ENCODE measurements at regions not wholly inside any gene's neighbourhood (a gene's known extent, or its start where the extent isn't known, plus 50 kb on each side); places are given as distances from the start of the nearest gene placed in this dataset.
"Not testable (repeated sequence)": the region's sequence is repeated elsewhere in the genome, so short reads cannot be mapped to it uniquely, and the experiment has no call there.

DNA sequence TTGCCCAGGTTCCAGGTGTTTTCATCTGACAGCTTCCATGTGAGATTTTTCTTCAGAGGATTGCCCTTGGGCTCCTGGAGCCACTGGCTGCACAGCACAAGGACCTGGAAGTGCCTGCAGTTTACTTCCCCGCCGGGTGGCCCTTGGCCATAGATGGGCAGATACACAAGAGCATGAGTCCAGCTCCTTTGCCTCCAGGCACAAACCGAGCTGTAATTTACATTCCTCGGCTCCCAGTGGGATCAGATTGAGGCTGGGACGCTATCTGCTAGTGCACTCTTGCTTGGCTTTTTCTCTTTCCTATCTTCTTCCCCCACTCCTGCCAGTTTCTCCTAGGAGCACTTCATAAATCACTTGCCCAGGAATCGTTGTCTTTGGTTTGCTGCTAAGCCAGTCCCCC lies 85.4 kb upstream of the RALY start:
- DNase-seq (ENCODE audit: low read depth, low spot score), result no peak
- no peak overlapping the region for H3K4me3 ChIP-seq (ENCODE audit: low read length)

- DNase-seq (ENCODE audit: low read depth, low spot score), result no peak
- no peak overlapping the region for H3K4me3 ChIP-seq (ENCODE audit: low read length)
Observed at GRCh38 chr20:33908868-33909267, 84.8 kb upstream of the RALY start.

DNA sequence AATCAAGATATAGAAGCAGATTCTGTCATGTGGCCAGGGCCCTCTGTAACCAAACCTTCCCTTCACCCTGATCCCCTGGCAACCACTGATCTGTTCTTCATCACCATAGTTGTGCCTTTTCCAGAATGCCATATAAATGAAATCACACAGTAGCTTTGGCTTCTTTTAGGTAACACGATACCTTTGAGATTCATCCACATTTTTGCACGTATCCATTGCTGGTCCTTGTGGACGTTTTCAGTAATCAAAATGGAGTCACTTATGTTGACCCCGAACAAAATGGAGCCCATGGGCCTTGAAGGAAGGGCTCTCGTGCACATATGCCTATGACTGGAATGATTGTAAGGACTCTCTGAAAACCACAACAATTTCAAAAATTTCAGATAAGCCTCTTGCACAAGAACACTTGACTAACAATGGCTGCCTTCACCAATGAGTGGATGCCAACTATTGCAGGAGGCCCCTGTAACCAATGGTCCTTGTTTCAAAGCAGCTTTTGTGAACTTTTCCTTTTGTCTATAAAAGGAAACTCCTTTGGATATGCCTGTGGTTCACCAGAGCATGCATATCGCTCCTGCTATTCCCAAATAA lies 84.3 kb upstream of the RALY start:
- DNase-seq (ENCODE audit: low read depth, low spot score), result no peak
- H3K4me3 ChIP-seq (ENCODE audit: low read length), result no peak overlapping the region

GRCh38 chr20:33910056-33910455 lies 83.7 kb upstream of the RALY start:
- DNase-seq (ENCODE audit: low read depth, low spot score), result no peak
- no peak overlapping the region for H3K4me3 ChIP-seq (ENCODE audit: low read length)

GRCh38 chr20:33910529-33911327 lies 83.0 kb upstream of the RALY start:
- no peak overlapping the region for H3K4me3 ChIP-seq (ENCODE audit: low read length)
- DNase-seq (ENCODE audit: low read depth, low spot score), result no peak

GRCh38 chr20:33914919-33915318 lies 78.8 kb upstream of the RALY start:
- no peak overlapping the region for H3K4me3 ChIP-seq (ENCODE audit: low read length)
- DNase-seq (ENCODE audit: low read depth, low spot score), result peak; percentile 89

- no peak for DNase-seq (ENCODE audit: low read depth, low spot score)
- H3K4me3 ChIP-seq (ENCODE audit: low read length), result no peak overlapping the region
Observed at GRCh38 chr20:33915726-33916331, 77.9 kb upstream of the RALY start.

DNA sequence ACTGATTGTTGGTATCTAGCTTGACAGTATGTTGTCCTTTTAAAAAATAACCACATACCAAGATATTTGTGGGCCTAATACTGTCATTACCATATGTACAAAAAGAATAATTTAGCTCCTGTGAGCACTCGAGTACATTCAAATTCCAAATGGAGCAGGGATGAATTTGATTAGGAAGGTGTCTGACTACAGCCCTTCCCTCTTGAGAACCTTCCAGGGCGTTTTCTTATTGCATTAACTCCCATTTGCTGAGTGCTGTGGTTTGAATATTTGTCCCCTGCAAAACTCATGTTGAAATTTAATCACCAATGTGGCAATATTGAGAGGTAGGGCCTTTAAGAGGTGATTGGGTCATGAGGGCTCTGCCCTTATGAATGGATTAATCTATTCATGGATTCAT lies 76.9 kb upstream of the RALY start:
- no peak overlapping the region for H3K4me3 ChIP-seq (ENCODE audit: low read length)
- DNase-seq (ENCODE audit: low read depth, low spot score), result no peak

DNA sequence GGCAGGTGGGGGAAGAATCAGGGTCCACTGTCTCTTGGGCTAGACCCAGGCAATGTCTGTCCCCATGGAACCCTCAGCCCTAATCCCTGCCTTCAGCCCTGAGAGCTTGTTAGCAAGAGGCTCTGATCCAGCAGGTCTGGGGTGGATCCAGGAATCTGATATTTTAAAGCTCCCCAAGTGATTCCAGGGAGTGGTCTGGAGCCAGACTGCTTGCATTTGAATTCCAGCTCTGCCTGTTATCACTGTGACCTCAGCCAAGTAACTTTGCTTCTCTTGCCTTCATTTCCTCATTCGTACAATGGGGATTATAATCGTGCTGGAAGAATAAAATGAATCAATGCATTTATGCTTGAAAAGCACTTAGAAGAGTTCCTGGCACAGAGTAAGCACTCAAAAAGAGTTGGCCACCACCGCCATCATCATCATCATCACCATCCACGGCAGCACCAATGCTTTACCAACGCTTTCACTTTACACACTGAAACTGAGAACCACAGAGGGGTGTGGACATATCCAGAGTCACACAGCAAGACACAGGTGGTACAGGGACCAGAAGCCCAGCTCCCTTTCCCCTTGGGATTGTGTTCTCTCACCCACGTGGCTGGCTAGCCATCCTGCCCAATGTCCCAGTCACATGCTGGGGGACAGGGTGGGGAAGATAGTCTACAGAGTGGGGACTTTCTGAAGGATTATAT lies 75.7 kb upstream of the RALY start:
- DNase-seq (ENCODE audit: low read depth, low spot score), result no peak
- no peak overlapping the region for H3K4me3 ChIP-seq (ENCODE audit: low read length)

GRCh38 chr20:33918662-33919061 lies 75.0 kb upstream of the RALY start:
- H3K4me3 ChIP-seq (ENCODE audit: low read length), result no peak overlapping the region
- no peak for DNase-seq (ENCODE audit: low read depth, low spot score)

- H3K4me3 ChIP-seq (ENCODE audit: low read length), result no peak overlapping the region
- DNase-seq (ENCODE audit: low read depth, low spot score), result no peak
Observed at GRCh38 chr20:33919653-33920052, 74.1 kb upstream of the RALY start.

DNA sequence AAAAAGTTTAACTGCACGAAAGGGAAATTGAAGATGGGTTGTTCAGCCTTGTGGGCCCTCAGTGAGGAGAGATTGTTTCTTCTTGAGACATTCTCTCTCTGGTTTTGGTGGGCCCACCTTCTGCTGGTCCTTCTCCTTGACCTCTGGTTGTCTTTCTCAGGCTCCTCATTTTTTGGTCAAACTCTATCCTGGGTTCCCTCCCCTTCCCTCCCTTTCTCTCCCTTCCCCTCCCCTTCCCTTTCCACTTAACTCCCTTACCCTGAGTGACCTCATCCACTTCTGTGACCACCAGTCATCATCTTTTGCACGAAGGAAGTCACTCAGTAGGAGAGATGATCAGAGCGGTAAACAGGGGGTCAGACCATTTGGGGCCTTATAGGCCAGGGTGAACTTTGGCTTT lies 71.5 kb upstream of the RALY start:
- H3K4me3 ChIP-seq (ENCODE audit: low read length), result no peak overlapping the region
- no peak for DNase-seq (ENCODE audit: low read depth, low spot score)

GRCh38 chr20:33923740-33924139 lies 70.0 kb upstream of the RALY start:
- no peak for DNase-seq (ENCODE audit: low read depth, low spot score)

DNA sequence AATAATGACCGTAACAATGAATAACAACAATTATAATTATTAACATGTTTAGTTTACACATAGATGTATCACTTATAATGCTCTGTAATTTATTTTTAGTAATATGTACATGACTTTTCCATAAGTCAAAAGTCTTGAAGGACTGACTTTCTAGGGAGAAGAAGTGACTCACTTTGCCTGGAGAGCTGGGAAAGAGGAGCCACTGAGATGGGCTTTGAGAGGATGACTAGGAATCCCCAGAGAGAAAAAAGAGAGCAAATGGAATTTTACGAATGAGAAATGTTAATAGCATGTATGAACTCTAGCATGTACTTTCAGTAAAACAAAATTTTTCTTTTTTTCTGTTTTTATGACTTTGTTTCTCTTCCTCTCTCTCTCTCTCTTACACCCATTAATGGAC lies 67.8 kb upstream of the RALY start:
- no peak overlapping the region for H3K4me3 ChIP-seq (ENCODE audit: low read length)
- no peak for DNase-seq (ENCODE audit: low read depth, low spot score)

More at GRCh38 chr20:33923740-33924139, 70.0 kb upstream of the RALY start:
- H3K4me3 ChIP-seq (ENCODE audit: low read length), result no peak overlapping the region

- no peak overlapping the region for H3K4me3 ChIP-seq (ENCODE audit: low read length)
- no peak for DNase-seq (ENCODE audit: low read depth, low spot score)
Observed at GRCh38 chr20:33926425-33926824, 67.3 kb upstream of the RALY start.

- no peak overlapping the region for H3K4me3 ChIP-seq (ENCODE audit: low read length)
- DNase-seq (ENCODE audit: low read depth, low spot score), result no peak
Observed at GRCh38 chr20:33927724-33928123, 66.0 kb upstream of the RALY start.

DNA sequence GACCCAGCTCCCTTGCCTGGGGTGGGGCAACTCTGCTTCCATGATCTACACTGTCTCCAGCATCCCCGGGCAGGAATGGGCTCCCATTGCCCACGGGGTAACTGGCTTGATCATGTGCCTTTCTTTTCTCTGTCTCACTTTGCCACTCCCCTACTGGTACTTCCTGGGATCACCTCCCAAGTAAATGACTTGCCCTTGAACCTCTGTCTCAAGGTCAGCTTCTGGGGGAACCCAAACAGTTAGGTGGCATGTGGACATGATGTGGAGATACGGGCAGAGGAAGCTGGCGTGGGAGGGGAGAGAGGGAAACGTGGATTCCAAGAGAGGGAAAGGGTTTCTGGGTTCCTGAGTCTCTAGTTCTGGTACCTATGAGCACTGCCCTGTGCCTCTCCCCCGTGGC lies 63.8 kb upstream of the RALY start:
- no peak for DNase-seq (ENCODE audit: low read depth, low spot score)
- no peak overlapping the region for H3K4me3 ChIP-seq (ENCODE audit: low read length)

- no peak overlapping the region for H3K4me3 ChIP-seq (ENCODE audit: low read length)
- peak; percentile 52 for DNase-seq (ENCODE audit: low read depth, low spot score)
Observed at GRCh38 chr20:33933469-33933909, 60.2 kb upstream of the RALY start.

GRCh38 chr20:33936656-33937055 lies 57.1 kb upstream of the RALY start:
- DNase-seq (ENCODE audit: low read depth, low spot score), result no peak
- no peak overlapping the region for H3K4me3 ChIP-seq (ENCODE audit: low read length)

DNA sequence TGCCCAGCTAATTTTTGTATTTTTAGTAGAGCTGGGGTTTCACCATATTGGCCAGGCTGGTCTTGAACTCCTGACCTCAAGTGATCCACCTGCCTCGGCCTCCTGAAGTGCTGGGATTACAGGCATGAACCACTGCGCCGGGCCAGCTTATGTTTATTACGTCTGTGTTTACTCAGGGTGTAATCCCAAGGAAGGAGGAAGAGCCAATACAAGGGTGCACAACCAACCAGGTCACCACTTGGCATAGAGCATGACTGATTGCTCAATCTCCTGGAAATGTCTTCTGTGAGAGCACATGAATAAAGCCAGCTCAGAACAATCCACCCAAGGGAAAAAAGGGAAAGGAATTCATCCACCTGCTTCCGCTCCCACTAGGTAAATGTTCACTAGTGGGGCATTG lies 54.7 kb upstream of the RALY start:
- not testable (repeated sequence) for H3K4me3 ChIP-seq (ENCODE audit: low read length); DNase-seq (ENCODE audit: low read depth, low spot score)
